IMR-90 (cell line): ENCODE measurements at regions not wholly inside any gene's neighbourhood (a gene's known extent, or its start where the extent isn't known, plus 50 kb on each side); places are given as distances from the start of the nearest gene placed in this dataset.

ENCODE experiments used
- ATAC-seq: fragments of 200-7000 bp; cut with Tn5 transposase; 2 replicates; pipeline ENCODE4 v1.9.1; 2020; ENCODE audit warnings: low read depth, mild to moderate bottlenecking, moderate library complexity
- BruUV-seq: library from RNA; stranded (reverse); fragments of 400-500 nt; replicated peaks from 2 replicates; lab custom pipeline; 2021; lab: Mats Ljungman, UMichigan
- CTCF ChIA-PET: fragments of 300-600 bp; formaldehyde crosslinking; extraction: SDS; loops from one replicate; lab custom pipeline; 2021; ENCODE audit warnings: antibody characterized with exemption; lab: Yijun Ruan, JAX
- POLR2A ChIA-PET: fragments of 300-600 bp; sonication (Branson Sonifier 250); formaldehyde crosslinking; loops from one replicate; lab custom pipeline; 2022; ENCODE audit warnings: antibody characterized with exemption; ENCODE audit not compliant: unreplicated experiment; lab: Charles Lee
- DNase-seq: peaks from one replicate; pipeline ENCODE4 v3.0.0; 2013
- H2AFZ ChIP-seq: replicated peaks from 2 replicates; pipeline ENCODE3; 2013; ENCODE audit warnings: low read length, mild to moderate bottlenecking; ENCODE audit not compliant: poor library complexity
- H2AK5ac ChIP-seq: 2 replicates; pipeline ENCODE4 v1.6.1; 2013; ENCODE audit warnings: low read depth, low read length, inconsistent platforms
- H2AK9ac ChIP-seq: replicated peaks from 2 replicates; pipeline ENCODE3; 2013; ENCODE audit warnings: mild to moderate bottlenecking, low read depth, low read length, moderate library complexity; ENCODE audit not compliant: poor library complexity
- H2BK120ac ChIP-seq: 2 replicates; pipeline ENCODE4 v1.6.1; 2013; ENCODE audit warnings: low read depth, low read length, inconsistent platforms
- H2BK15ac ChIP-seq: 3 replicates; pipeline ENCODE4 v1.6.1; 2013; ENCODE audit warnings: low read depth, low read length, inconsistent platforms
- H2BK20ac ChIP-seq: 2 replicates; pipeline ENCODE4 v1.6.1; 2013; ENCODE audit warnings: low read depth, mild to moderate bottlenecking, inconsistent platforms, low read length, moderate library complexity
- H2BK5ac ChIP-seq: 2 replicates; pipeline ENCODE4 v1.6.1; 2013; ENCODE audit warnings: mild to moderate bottlenecking, low read depth, low read length, inconsistent platforms; ENCODE audit not compliant: poor library complexity, severe bottlenecking
- H3K14ac ChIP-seq: replicated peaks from 2 replicates; pipeline ENCODE4 v1.6.1; 2013; ENCODE audit warnings: low read depth, low read length, inconsistent platforms
- H3K18ac ChIP-seq: 2 replicates; pipeline ENCODE4 v1.6.1; 2013; ENCODE audit warnings: low read depth, low read length, control low read depth
- H3K23ac ChIP-seq: 2 replicates; pipeline ENCODE4 v1.6.1; 2013; ENCODE audit warnings: low read depth, low read length, inconsistent platforms
- H3K27ac ChIP-seq: 2 replicates; pipeline ENCODE4 v1.5.1; 2013; ENCODE audit warnings: mild to moderate bottlenecking, control low read depth, low read length; ENCODE audit not compliant: insufficient read depth
- H3K27me3 ChIP-seq: 2 replicates; pipeline ENCODE4 v1.6.1; 2013; ENCODE audit warnings: low read length; ENCODE audit not compliant: control insufficient read depth, insufficient read depth
- H3K36me3 ChIP-seq: 2 replicates; pipeline ENCODE4 v1.6.1; 2013; ENCODE audit warnings: low read length, mixed read lengths; ENCODE audit not compliant: control insufficient read depth, insufficient read depth
- H3K4ac ChIP-seq: 2 replicates; pipeline ENCODE4 v1.6.1; 2013; ENCODE audit warnings: low read depth, low read length, inconsistent platforms
- H3K4me1 ChIP-seq: 2 replicates; pipeline ENCODE4 v1.6.1; 2013; ENCODE audit warnings: low read length, mixed read lengths; ENCODE audit not compliant: control insufficient read depth, insufficient read depth
- H3K4me2 ChIP-seq: 2 replicates; pipeline ENCODE4 v1.6.1; 2013; ENCODE audit warnings: low read depth, mild to moderate bottlenecking, control low read depth, low read length, moderate library complexity
- H3K4me3 ChIP-seq: 2 replicates; pipeline ENCODE4 v1.5.1; 2013; ENCODE audit warnings: low read depth, mild to moderate bottlenecking, control low read depth, low read length, moderate library complexity; ENCODE audit not compliant: insufficient read depth
- H3K56ac ChIP-seq: 2 replicates; pipeline ENCODE4 v1.6.1; 2013; ENCODE audit warnings: low read length, inconsistent platforms; ENCODE audit not compliant: insufficient read depth; ENCODE audit errors: extremely low read depth
- H3K79me1 ChIP-seq, 2 experiments: 2 replicates each; pipeline ENCODE4 v1.6.1; 2013; ENCODE audit warnings: low read length in 2 of 2, inconsistent platforms in 1 of 2, low read depth in 1 of 2
- H3K9ac ChIP-seq: 2 replicates; pipeline ENCODE4 v1.6.1; 2013; ENCODE audit warnings: low read depth, low read length, control low read depth
- H3K9me1 ChIP-seq: 2 replicates; pipeline ENCODE4 v1.6.1; 2013; ENCODE audit warnings: low read length, inconsistent platforms; ENCODE audit not compliant: insufficient read depth
- H3K9me3 ChIP-seq: 2 replicates; pipeline ENCODE4 v1.6.1; 2013; ENCODE audit warnings: low read length; ENCODE audit not compliant: control insufficient read depth, insufficient read depth
- H4K20me1 ChIP-seq: 2 replicates; pipeline ENCODE4 v1.6.1; 2013; ENCODE audit warnings: low read length, inconsistent platforms; ENCODE audit not compliant: insufficient read depth
- H4K5ac ChIP-seq: 2 replicates; pipeline ENCODE4 v1.6.1; 2013; ENCODE audit warnings: mild to moderate bottlenecking, low read depth, low read length, control low read depth
- H4K8ac ChIP-seq, 2 experiments: 2 replicates each; pipeline ENCODE4 v1.6.1; 2013; ENCODE audit warnings: low read depth in 2 of 2, low read length in 2 of 2, control low read depth in 1 of 2, inconsistent platforms in 1 of 2
- H4K91ac ChIP-seq: 2 replicates; pipeline ENCODE4 v1.6.1; 2013; ENCODE audit warnings: low read depth, low read length, inconsistent platforms; ENCODE audit not compliant: insufficient read depth
- CHD1 ChIP-seq: IDR thresholded peaks from 2 replicates; pipeline ENCODE4 v1.6.1; 2012; ENCODE audit warnings: low read depth, low read length, improper control_type of control experiment
- MAFK ChIP-seq: IDR thresholded peaks from 2 replicates; pipeline ENCODE4 v1.6.1; 2012; ENCODE audit warnings: low read depth, low read length, improper control_type of control experiment
- MXI1 ChIP-seq: IDR thresholded peaks from 2 replicates; pipeline ENCODE4 v1.6.1; 2012; ENCODE audit warnings: low read depth, mild to moderate bottlenecking, low read length, moderate library complexity, borderline replicate concordance
- NFE2L2 ChIP-seq: fragments of 150-350 bp; IDR thresholded peaks from 2 replicates; pipeline ENCODE4 v1.6.1; 2016; ENCODE audit warnings: low read depth, mild to moderate bottlenecking, low read length
- POLR2A ChIP-seq: IDR thresholded peaks from 2 replicates; pipeline ENCODE4 v1.6.1; 2012; ENCODE audit warnings: mild to moderate bottlenecking, low read depth, low read length
- RCOR1 ChIP-seq: IDR thresholded peaks from 2 replicates; pipeline ENCODE4 v1.6.1; 2012; ENCODE audit warnings: mild to moderate bottlenecking, low read length, improper control_type of control experiment; ENCODE audit not compliant: insufficient replicate concordance
- RFX5 ChIP-seq: IDR thresholded peaks from 2 replicates; pipeline ENCODE4 v1.8.0; 2012; ENCODE audit warnings: low read depth, mild to moderate bottlenecking, low read length, moderate library complexity
- SMC3 ChIP-seq: fragments of 150-350 bp; IDR thresholded peaks from 2 replicates; pipeline ENCODE4 v1.6.1; 2016; ENCODE audit warnings: low read depth, mild to moderate bottlenecking, antibody characterized with exemption, low read length, moderate library complexity
- WGBS, 2 experiments: methylation state at CpG; one replicate each; pipeline versions ENCODE4 v1.1.5 to v1.1.7; 2013; ENCODE audit warnings: missing lambda C conversion rate in 2 of 2; ENCODE audit not compliant: insufficient read length in 1 of 2; ENCODE audit errors: extremely low coverage in 2 of 2; 5-methylcytosine and 5-hydroxymethylcytosine counted together
- dilution Hi-C: fragments of 300-500 bp; cut with HindIII; formaldehyde crosslinking; loops from one replicate; pipeline ENCODE4 v1.14.3; 2018; ENCODE audit warnings: low sequenced_read_pairs; ENCODE audit not compliant: unreplicated experiment
- in situ Hi-C: fragments of 300-500 bp; cut with MboI; formaldehyde crosslinking; loops from 3 replicates; pipeline ENCODE4 v1.14.3; 2019; ENCODE audit warnings: low sequenced_read_pairs, inconsistent platforms, mixed read lengths
- intact Hi-C: fragments of 100-400 bp; cut with micrococcal nuclease; formaldehyde crosslinking; loops from 2 replicates; pipeline ENCODE4 v1.10.0; 2022
- TF ChIP-seq, protein P1 (sequence below): fragments of 150-350 bp; IDR thresholded peaks from 2 replicates; pipeline ENCODE4 v1.6.1; 2017; ENCODE audit warnings: mild to moderate bottlenecking, antibody characterized with exemption, low read length, low read depth

DNA sequence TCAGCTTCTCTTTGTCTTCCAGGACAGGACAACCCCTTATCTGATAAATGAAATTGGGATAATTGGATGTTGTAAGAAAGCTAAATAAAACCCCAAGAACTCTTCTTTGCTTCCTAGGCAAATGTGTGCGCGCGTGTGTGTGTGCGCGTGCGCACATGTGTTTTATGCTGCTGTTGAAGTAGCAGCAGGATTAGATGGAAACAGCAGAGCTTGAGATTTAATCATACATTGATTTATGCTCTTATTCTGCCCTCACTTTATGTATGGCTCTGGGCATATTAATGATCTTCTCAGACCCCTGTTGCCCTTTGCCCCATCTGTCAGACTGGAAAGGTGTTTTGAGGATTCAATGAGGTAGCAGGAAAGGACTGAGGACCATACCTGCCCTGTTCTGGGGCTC is 324.0 kb upstream of the MAP3K7 start:
- CTCF ChIA-PET, result no interaction called here
- in situ Hi-C loops (no loop called here), dilution Hi-C loops (no loop called here), intact Hi-C loops (no loop called here)
- Histone ChIP-seq H3K9me1 (no peaks in the 10 kb centered on the region), H3K79me1 (no peaks in the 10 kb centered on the region), H3K9ac (no peak overlapping the region), H4K20me1 (no peaks in the 10 kb centered on the region), H2BK15ac (no peak overlapping the region), H2AFZ (no peak overlapping the region), H3K4ac (no peak overlapping the region), H3K4me2 (no peak overlapping the region), H2AK9ac (no peak overlapping the region), H4K5ac (no peak overlapping the region), H3K9me3 (no peaks in the 10 kb centered on the region), H2AK5ac (no peak overlapping the region), H3K27ac (no peak overlapping the region), H2BK20ac (no peak overlapping the region), H3K14ac (no peak overlapping the region), H3K23ac (no peak overlapping the region), H3K18ac (no peak overlapping the region), H3K27me3 (no peaks in the 10 kb centered on the region), H2BK5ac (no peak overlapping the region), H3K36me3 (no peaks in the 10 kb centered on the region), H4K91ac (no peak overlapping the region), H3K56ac (no peak overlapping the region), H3K4me3 (no peak overlapping the region), H3K4me1 (no peaks in the 10 kb centered on the region), H4K8ac (no peak overlapping the region), H2BK120ac (no peak overlapping the region)
- no CpG with 5 or more reads among the region's 6 CpGs for WGBS, 2 experiments
- POLR2A ChIA-PET, result no interaction called here
- no TSS peak for BruUV-seq
- DNase-seq (no peak), ATAC-seq (no peak)
- TF ChIP-seq NFE2L2 (no peak), RCOR1 (no peak), POLR2A (no peak), MXI1 (no peak), SMC3 (no peak), CHD1 (no peak), RFX5 (no peak), MAFK (no peak)
- TF ChIP-seq, protein P1, sequence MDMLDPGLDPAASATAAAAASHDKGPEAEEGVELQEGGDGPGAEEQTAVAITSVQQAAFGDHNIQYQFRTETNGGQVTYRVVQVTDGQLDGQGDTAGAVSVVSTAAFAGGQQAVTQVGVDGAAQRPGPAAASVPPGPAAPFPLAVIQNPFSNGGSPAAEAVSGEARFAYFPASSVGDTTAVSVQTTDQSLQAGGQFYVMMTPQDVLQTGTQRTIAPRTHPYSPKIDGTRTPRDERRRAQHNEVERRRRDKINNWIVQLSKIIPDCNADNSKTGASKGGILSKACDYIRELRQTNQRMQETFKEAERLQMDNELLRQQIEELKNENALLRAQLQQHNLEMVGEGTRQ, result no peak
